ENCODE measurements at regions not wholly inside any gene's neighbourhood (a gene's known extent, or its start where the extent isn't known, plus 50 kb on each side); places are given as distances from the start of the nearest gene placed in this dataset.

GRCh38 chr6:48057601-48058000 lies 53.4 kb downstream of the PTCHD4 start:
- DNase-seq (ENCODE audit: low read depth in 4 of 4, low spot score in 2 of 4): no peak

- DNase-seq (ENCODE audit: low read depth in 4 of 4, low spot score in 2 of 4): no peak
These were observed 62.4 kb downstream of the PTCHD4 start for GRCh38 chr6:48048451-48049146.

DNA sequence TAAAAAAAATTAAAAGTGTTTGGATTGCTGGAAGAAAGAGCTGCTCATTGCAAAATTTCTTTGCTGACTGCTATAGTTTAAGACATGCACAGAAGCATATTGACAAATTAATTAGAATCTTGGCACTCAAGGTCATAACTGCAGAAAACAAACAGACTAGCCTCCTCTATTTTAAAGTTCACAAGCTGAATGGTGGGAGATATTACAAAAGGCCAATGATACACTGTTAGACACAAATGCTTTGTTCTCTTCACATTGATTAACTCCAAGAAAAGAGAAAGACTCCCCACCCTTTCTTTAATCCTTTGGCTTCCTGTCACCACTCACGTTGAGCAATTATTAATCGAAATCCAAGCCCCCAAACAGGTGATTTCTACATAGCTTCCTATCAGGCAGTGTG lies 69.1 kb downstream of the PTCHD4 start:
- DNase-seq (ENCODE audit: low read depth in 4 of 4, low spot score in 2 of 4): no peak

DNA sequence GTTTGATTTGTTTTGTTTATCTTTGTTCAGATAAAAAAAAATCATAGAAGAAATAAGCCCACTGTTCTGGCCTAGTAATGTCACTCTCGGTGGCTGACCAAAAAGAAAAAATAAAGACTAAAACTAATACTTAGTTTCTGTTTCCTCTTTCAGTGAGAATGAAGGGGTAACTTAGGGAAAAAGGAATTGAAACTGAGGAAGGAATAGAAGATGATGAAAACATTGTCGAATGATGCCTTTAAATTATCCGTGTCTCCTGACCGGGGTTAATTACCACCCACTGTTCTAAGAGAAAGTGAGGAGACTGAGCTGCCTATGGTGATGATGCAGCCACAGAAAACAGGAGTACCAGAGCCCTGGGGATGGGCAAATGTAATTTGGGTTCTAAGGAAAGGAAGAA lies 73.1 kb downstream of the PTCHD4 start:
- DNase-seq (ENCODE audit: low read depth in 4 of 4, low spot score in 2 of 4): no peak

DNA sequence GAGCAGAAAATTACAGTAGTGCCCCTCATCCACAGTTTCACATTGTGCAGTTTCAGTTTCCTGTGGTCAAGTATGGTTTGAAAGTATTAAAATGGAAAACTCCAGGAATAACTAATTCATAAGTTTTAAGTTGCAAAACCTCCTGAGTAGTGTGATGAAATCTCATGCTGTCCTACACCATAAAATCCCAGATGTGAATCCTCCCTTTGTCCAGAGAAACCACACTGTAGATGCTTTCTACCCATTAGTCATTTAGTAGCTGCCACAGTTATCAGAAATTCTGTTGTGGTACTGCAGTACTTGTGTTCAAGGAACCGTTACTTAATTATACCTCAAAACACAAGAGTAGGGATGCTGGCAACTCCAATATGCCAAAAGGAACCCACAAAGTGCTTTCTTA lies 74.7 kb downstream of the PTCHD4 start:
- DNase-seq (ENCODE audit: low read depth in 4 of 4, low spot score in 2 of 4): no peak

GRCh38 chr6:48032151-48032550 lies 78.8 kb downstream of the PTCHD4 start:
- DNase-seq (ENCODE audit: low read depth in 4 of 4, low spot score in 2 of 4): no peak

DNA sequence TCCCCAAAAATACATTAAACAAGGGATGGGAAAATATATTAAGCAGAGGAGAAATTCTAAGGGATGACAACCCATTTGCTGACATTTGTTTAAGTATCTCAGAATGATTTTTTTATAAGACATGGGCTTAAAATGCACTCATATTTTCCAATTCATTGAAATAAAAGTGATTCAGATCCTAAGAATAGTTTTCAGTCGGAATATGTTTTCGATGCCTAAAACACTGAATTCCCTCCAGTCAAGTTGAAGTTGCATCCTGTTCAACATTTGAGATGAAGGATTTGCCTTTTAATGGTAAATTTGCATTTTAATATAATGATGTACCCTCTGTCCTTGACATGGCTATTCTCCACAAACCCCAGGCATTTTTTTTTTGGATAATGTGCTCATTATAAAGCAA lies 79.3 kb downstream of the PTCHD4 start:
- DNase-seq (ENCODE audit: low read depth in 4 of 4, low spot score in 2 of 4): no peak

- DNase-seq (ENCODE audit: low read depth in 4 of 4, low spot score in 2 of 4): no peak
These were observed 83.1 kb downstream of the PTCHD4 start for GRCh38 chr6:48027704-48028435.

DNA sequence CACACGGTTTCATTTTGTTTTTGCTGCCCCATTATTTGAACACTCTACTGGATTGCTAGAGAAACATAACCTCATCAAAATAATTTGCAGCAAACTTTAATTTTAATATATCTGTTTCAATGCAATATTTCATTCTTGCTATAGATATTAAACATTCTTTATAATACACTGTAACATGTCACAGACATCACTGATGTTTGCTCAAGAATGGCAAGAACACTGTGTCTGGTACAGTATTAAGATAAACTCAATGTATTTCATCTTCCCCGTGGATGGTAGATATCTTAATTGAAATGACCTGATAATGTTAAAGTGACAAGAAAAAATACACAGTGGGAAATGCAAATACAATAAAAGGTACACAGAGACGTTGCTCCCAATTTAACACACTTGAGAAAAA lies 86.0 kb downstream of the PTCHD4 start:
- no peak for DNase-seq (ENCODE audit: low read depth in 4 of 4, low spot score in 2 of 4)

DNA sequence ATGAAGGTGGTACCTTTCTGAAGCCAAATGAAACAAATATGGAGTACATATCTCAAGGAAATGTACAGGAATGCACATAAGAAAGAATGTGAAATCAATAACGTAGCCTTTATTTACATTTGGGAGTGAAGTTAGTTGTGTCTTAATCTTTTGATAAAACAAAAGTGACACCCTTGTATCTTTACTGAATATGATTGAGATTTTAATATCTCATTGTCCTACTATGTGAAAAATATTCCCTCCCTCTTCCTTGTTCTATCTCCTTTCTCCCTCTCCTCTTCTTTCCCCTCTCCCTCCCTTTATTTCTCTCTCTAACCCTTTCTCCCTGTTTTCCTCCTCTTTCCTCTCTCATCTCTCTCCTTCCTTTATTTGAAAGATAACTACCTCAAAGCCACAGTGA lies 89.1 kb downstream of the PTCHD4 start:
- no peak for DNase-seq (ENCODE audit: low read depth in 4 of 4, low spot score in 2 of 4)

DNA sequence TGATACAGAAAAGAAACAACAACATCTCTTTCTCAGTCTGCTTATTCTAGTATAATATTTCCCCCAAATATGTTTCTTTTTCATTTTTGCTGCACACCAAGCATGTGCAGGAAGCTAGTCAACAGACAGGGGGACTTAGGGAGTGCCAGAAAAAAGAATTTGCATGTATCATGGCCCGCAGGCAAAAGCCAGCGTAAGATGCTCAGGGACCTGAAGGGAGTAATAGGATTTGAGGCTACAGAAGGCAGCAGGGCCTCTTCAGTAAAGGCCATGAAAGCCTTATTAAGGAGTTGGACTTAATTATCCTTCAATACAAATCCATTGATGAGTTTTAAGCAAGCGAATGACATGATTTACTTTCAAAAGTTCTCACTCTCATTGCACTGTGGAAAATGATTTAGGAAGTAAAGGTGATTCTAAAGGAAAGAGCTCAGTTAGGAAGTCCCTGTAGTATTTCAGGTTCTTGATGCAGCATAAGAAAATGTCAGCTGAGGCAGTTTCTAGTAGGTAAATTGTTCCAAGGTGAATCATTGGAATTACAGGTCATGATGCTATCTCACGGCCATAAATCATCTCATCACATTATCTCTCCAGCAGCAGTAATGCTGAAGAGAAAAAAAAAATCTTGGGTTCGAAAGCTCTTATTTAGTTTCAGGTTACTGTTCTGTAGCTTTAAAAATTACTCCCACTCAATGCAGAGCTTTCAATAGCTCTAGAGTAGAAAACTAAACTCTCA lies 94.8 kb downstream of the PTCHD4 start:
- DNase-seq (ENCODE audit: low read depth in 4 of 4, low spot score in 2 of 4): no peak

DNA sequence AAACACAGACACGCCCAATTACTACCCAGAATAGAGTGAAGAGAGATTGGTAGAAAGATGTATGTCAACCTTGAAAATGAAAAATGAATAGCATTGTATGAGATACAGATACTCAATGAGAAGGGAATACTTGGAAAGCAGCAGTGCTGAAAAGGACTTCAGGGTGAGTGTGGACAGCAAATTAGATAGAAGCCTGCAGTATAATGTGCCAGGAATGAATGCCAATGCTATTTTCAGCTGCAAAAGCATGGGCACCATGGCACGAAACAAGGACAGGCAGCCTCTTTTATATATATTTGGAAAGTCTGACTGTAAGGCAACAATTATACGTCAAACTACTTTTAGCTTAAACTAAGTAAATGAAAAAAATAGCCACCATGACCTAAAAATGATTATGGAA lies 118.2 kb downstream of the PTCHD4 start:
- no peak for DNase-seq (ENCODE audit: low read depth in 4 of 4, low spot score in 2 of 4)

DNA sequence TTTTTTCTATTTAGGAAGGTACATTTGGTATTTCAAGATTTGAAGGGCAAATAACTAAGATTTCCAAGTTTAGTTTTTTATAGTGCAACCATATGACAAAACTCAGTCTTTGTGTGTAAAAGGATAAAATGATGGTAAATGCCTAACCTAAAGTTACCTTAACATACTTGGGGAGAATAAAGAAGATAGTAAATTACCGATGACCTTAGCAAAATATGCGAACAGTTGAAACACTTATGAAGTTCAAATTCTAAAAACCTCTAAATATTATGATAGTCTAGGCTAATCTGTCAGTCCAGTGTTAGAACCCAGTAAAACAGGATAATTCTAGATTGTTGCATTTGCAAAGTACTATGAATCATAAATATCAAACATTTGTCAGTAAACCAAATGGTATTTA lies 127.5 kb downstream of the PTCHD4 start:
- no peak for DNase-seq (ENCODE audit: low read depth in 4 of 4, low spot score in 2 of 4)

GRCh38 chr6:47977314-47977713 lies 133.7 kb downstream of the PTCHD4 start:
- DNase-seq (ENCODE audit: low read depth in 4 of 4, low spot score in 2 of 4): no peak

DNA sequence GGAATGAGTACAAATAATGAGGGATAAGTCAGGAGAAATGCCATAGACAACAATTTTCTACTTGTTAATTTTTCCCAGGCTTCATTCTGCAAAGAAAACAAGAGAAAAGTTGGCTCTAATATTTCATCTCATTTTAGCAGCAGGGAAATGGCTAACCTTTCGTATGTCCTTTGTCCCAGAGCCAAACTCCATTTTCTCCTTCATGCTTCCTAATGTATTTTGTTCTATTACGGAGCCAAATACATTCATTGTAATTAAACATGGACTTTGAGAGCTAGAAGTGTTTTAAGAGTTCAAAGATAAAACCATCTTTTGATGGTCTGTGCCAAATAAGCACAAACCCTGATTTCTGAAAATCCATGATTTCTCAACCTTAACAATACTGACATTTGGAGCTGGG lies 136.9 kb downstream of the PTCHD4 start:
- no peak for DNase-seq (ENCODE audit: low read depth in 4 of 4, low spot score in 2 of 4)

- no peak for DNase-seq (ENCODE audit: low read depth in 4 of 4, low spot score in 2 of 4)
These were observed 140.2 kb downstream of the PTCHD4 start for GRCh38 chr6:47970826-47971225.

DNA sequence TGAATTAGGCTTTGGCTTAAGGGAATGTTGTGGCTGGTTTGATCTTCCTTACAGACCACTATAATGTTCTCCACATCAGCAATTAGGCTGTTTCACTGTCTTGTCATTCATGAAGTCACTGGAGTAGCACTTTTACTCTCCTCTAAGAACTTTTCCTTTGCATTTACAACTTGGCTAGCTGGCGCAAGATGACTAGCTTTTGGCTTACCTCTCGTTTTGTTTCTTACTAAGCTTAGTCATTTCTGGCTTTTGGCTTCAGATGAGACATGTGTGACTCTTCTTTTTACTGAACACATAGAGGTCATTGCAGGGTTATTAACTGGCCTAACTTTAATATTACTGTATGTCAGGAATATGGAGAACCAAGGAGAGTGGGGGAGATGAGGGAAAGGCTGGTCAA lies 143.2 kb downstream of the PTCHD4 start:
- DNase-seq (ENCODE audit: low read depth in 4 of 4, low spot score in 2 of 4): no peak

DNA sequence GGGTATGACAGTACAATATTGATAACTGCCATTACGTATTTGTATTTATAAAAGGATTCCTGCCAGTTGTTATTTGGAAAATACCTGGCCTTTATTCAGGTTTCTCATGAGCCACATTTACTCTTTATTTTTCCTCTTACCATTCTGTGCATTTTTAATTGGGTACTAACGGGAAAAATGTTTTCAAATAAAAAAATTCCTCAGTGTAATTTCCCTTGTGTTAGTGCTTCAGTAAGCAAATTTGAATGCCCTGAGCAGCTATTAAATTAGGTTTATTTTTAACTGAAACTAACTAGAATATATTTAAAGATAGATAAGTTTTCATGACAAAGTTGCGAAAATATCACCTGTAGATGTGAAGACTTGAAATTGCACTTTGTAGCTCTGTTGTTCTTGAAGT lies 146.0 kb downstream of the PTCHD4 start:
- no peak for DNase-seq (ENCODE audit: low read depth in 4 of 4, low spot score in 2 of 4)

- no peak for DNase-seq (ENCODE audit: low read depth in 4 of 4, low spot score in 2 of 4)
These were observed 158.4 kb downstream of the PTCHD4 start for GRCh38 chr6:47952640-47953039.

- DNase-seq (ENCODE audit: low read depth in 4 of 4, low spot score in 2 of 4): no peak
These were observed 163.0 kb downstream of the OPN5 start for GRCh38 chr6:47944846-47945245.

- DNase-seq (ENCODE audit: low read depth in 4 of 4, low spot score in 2 of 4): no peak
These were observed 156.6 kb downstream of the OPN5 start for GRCh38 chr6:47938405-47938804.

GRCh38 chr6:47936820-47937219 lies 155.0 kb downstream of the OPN5 start:
- DNase-seq (ENCODE audit: low read depth in 4 of 4, low spot score in 2 of 4): no peak
